GM18867 (cell line): ENCODE measurements at regions not wholly inside any gene's neighbourhood (a gene's known extent, or its start where the extent isn't known, plus 50 kb on each side); places are given as distances from the start of the nearest gene placed in this dataset.

Experiments
- ATAC-seq: cut with Tn5 transposase; IDR thresholded peaks from one replicate; pipeline ENCODE4 v1.9.1; 2021; ENCODE audit warnings: mild to moderate bottlenecking, moderate library complexity; ENCODE audit not compliant: unreplicated experiment

DNA sequence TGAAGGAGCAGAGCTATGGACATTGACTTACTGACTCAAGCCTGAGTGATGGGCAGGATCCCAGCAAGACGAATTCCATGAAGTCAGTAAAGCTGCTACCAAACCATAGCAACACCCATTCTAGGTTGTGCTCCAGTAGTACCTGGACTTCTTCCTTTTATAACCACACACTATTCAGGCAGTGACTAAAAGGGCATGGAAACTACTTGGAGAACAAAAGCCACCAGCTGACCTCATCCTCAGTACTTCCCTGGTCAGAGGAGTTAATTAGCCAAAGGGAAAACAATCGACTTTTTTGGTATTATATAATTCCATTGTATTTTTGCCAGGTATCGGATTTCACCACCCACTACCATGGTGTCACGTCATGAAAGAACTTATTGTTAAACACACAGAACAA is 237.1 kb downstream of the TTC32 start:
- ATAC-seq, result no peak

DNA sequence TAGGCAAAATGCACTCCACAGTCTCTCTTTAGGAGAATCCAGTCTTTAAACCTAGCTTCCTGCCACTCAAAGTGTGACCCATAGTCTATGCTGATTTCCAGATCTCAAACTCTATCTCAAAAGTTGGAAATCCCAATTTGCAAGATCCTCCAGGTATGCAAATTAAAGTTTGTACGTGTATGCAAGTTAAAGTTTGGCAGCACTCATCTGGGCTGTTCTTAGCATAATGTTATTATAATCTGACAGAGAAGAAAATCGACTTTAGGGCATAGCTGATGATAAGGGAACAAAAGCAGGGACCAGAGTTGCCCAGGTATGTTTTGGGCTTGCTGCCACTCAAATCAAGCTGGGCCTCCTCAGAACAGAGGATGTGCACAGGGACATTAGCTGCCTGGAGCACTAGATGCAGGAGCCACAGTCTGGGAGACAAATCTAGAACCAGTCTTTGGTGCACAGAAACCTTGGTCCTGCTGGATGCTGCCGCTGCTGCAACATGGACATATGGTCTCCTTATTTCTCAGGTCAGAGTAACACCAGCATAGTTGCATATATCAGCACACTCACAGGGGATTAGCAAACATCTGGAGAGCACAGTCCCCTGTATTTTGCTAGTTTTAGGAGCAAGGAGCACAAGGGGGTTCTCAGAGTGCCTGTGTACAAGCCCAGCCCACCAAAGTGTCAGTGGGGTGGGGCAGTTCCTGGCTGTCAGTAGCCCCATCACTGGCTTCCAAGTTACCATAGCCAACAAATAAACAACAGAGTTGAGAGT is 242.6 kb downstream of the TTC32 start:
- no peak for ATAC-seq

DNA sequence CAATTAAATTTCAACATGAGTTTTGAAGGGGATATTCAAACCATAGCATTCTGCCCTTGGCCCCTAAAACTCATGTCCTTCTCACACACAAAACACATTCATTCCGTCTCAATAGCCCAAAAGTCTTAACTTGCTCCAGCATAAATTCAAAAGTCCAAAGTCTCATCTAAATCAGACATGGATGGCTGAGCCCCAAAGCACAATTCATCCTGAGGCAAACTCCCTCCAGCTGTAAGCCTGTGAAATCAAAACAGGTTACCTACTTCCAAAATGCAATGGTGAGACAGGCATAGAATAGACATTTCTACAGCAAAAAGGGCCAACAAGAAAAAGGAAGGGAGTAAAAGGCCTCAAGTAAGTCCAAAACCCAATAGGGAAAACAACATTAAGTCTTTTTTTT is 245.8 kb downstream of the TTC32 start:
- ATAC-seq, result no peak

DNA sequence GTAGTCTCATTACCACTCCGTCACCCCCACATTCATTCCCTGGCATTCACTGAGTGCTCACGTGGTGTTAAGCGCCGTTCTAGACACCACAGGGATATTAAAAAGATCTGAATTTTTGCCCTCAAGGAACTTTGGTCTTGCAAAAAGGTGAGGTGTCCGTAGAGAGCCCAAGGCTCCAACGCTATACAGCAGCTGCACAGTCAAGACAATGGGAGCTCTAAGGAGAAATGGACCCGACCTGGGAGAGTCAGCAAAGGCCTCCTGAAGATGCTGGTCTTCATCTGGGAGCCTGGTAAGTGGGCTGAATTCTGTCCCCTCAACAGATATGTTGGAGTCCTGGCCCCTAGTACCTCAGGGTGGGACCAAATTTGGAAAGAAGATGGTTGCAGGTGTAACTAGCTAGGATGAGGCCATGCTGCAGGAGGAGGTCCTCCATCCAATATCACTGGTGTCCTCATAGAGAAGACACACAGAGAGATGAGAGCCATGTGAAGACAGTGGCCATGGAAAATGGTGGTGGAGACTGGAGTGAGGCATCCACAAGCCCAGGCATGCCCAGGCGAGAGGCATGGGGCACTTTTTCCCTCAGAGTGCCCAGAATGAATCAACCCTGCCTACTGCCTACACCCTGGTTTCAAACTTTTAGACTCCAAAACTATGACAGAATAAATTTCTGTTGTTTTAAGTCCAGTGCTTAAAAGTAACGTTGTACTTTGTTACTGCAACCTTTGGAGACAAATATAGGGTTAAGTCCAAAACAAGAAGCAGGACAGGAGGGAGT is 247.3 kb downstream of the TTC32 start:
- no peak for ATAC-seq

DNA sequence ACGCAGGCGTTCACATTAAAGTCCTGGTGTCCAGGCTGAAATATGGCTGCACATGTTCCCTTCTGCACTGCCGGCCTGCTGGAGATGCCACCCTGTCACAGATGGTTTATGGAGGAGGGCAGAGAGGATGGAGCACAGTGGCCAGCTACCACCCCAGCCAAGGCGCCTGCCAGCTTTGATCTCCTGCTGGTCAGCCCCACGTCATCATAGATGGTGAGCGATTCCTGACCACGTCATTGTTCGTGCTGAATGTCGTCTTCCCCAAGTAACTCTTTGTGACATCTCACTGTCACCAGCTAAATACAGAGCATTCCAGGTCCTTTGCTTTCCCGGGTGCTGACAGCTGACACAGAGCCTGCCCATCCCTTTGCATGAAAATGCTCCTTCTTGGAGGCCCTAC is 248.3 kb downstream of the TTC32 start:
- ATAC-seq, result no peak

DNA sequence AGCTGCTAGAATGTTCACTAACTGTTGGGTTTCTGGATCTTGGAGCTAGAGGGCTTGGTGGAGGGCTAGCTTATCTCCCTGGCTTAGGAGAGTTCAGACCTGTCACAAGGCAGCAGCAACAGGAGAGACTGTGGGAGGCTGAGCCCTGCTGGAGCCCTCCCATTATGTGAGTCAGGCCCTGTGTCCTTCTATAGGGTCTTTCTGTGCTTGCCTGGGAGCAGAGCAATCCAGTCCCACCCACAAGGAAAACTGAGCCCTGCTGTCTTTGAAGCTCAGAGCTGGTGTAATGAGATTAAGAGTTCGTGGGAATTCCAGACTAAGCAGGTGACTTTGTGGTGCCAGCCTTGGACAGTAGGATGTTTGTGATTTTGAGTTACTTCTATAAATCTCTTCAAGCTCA is 249.0 kb downstream of the TTC32 start:
- no peak for ATAC-seq

DNA sequence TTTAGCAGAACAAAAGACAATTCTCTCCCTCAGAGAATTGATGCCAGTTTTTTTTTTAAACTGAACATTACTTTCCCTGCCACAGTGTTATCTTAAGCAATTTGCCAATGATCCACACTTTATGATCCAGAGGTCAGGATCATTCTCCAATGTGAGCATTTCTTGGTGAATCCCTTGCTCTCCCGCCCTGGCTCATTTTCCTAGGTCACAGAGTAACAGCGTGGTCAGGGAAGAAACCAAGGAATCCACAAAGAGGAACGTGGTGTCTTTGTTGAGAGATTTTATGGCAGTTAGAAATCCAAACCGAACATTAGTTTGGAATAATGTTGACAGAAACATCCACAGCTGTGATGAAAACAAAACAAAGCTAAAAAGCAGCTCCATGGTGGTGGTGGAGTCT is 250.3 kb downstream of the TTC32 start:
- no peak for ATAC-seq

DNA sequence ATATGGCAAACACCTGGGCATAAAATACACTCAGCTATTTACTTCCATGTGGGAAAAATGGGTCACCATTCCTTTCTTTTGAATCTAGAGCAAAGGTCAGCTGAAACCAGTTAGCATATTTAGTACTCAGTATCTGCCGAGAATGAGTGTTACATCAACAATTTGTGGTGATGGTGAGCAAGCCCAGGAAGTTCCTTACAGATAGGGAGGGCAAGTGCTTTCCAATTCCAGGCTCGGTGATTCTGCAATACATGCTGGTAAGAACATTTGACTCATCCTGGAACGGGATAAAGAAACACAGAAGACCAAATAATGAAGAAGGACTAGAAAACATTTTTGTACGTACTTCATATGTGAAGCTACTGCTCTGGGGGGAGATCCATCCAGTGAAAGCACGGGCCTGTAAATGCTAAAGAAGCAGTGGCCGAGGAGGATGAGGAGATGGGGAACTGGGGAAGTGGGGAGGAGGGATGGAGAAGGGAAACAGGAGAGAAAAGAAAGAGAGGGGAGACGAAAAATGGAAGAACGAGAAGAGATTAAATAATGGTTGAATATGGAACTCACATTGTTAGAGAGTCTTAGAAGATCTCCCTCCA is 251.9 kb downstream of the TTC32 start:
- no peak for ATAC-seq

DNA sequence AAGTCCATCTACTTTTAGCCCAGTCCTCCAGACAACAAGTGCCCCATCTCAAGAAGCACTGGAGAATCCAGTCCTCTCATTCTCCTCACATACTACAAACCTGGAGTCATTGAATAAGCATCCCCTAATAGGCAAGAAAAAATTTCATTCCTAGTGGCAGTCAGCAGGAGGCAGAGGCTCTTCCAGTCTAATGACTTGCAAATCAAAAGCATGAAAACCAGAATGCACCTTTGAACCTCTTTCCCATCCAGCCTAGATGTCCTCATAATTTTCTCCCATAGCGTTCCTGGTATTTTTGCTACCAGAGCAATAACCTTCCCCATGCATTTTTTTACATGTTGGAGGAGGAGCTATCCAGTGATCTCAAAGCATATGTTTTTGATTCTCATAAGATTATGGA is 252.6 kb downstream of the TTC32 start:
- no peak for ATAC-seq

DNA sequence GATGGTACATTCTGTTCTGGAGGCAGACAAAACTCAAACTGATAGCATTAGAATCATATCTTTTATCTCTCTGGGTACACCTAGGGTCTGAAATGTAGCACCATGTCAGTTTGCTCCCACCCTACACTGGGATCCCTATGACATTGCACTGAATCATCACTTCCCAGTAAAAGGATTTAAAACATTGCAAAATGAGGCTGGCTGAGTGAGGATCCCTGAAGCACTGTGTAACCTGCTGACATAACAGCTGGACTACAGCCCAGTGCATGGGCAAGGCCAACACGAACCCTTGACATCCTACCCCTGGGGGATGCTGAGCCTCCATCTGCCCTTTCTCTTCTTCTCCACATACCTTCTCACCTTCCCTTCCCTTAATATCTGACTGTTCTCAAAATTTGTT is 253.2 kb downstream of the TTC32 start:
- ATAC-seq, result no peak

DNA sequence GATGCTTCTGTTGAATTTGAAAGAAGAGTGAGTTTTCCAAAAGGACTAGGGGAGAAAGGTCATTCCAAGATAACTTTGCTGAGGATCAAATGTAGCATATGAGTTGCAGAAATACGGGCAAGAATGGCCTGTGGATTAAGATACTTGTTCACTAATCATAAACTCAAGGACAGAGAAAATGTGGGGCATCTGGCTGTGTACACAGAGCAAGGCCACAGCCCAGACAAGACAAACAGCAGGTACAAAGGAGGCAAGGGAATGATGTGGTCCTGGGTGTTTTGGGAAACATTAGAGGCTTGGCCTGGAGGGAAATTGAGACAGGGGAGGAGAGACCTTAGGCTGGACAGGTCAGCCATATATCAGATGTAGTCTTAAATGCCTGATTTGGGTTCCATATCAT is 254.8 kb downstream of the TTC32 start:
- ATAC-seq, result no peak

DNA sequence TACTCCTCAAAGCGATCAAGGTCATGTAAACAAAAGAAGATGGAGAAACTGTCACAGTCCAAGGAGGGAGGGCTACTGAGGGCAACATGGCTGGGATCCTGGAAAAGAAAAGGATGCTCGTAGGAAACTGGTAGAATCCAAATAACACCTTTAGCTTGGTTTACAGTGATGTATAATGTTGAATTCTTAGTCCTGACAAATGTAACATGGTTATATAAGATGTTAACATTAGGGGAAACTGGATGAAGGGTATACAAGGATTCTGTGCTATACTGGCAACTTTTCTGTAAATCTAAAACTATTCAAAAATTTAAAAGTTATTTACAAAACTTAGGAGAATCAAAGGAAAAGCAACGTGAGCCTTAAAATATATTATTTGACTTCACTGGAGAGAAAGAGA is 257.0 kb downstream of the TTC32 start:
- ATAC-seq, result no peak

DNA sequence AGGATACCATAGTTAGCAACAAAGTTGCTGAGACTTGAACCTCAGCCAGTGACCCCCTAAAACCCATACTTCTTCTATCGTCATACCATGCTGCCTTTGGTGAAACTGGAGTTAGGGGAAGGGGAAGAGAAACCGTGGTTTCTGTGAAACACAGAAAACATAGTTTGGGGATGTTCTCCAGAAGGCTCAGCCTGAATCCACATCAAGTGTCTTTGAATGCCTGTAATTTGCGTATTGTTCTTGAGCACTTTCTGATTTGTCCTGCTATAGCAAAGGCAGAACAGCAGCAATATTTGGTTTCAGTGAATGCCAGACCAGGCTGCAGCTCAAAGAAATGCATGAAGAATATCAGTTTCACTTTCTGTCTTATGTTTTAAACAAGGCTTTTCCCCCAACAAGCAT is 258.7 kb downstream of the TTC32 start:
- peak; percentile 85 for ATAC-seq

DNA sequence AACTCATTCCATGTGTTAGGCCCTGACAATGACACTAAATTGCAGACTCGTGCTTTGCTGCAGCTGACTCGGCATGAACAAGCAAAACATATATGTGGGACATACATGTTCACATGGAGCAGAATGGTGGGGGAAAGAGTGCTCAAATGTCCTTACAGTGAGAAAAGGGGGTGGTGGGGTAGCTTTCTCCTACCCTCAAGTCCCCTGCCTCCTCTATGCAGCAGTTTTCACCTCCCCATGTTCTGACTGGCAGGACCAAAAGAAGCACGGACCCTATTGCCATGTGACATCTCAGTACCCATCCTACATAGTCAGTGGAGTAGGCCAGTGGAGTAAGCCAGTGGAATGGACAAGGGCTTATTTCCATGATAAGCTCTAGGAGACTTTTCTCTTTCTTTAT is 259.3 kb downstream of the TTC32 start:
- ATAC-seq, result no peak

DNA sequence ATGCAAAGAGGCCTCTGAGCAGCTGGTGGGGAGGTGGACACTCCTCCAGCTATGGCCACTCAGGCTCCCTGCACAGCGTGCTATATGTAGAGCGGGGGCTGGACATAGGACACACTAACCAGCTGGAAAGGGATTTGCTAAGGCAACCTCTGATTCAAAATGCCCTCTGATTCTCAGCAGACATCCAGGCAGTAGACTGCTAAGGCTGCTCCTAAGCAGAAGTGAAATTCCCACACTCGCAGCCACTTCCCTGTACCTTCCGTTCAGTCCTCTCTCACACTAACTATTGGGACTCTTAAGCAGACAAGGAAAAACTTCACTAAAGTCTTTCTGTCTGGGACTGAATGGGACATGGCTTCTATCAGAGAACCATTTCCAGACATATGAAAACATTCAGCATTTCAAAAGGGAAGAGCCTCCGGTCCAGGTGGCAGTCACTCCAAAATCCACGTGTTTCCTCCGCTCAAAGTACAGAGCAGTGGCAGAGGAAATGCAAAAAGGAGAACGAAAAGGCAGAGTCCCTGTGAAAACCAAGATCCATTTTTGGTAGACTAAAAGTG is 265.8 kb downstream of the TTC32 start:
- no peak for ATAC-seq

DNA sequence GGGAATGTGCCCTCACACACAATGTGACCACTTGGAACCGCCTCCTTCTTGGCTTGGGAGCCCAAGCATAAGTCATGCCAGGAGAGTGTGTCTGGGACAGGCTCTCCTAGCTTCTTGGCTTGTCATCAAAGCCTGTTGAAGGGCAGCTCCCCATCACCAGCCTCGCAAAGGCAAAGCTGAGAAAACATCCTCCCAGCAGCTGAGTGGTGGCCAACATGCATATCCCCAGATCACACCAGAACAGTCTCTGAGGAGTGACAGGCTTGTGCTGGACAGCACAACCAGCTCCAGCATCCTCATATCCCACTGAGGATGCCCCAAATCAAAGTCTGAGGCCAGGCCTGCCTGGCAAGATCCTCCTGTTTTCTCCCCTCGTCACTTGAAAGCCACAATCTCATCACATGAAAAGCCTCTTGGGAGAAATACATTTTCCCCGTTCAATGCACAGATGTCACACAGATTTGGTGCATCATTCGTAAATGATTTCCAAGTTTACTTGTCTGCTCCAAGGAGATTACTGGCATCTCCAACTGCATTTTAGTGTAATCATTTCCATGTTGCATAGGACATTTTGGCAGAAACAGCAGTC is 269.3 kb downstream of the TTC32 start:
- no peak for ATAC-seq

DNA sequence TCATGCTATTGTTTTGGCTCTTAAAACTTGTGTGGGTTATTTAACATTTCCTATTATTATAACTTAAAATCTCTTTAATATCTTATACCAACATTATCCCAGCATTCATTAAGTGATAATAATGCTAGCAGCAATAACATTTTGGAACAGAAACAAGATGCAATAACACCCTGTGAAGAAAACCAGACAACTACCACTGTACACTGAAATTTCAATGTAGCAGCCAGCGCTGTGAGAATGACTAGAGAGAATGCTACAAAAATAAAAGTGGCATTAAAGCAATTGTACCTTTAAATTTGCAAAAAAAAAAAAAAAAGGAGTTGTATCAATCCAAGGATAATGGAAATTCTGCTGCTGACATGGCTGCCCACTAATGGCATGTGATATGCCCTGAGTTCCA is 269.9 kb downstream of the TTC32 start:
- ATAC-seq, result no peak

DNA sequence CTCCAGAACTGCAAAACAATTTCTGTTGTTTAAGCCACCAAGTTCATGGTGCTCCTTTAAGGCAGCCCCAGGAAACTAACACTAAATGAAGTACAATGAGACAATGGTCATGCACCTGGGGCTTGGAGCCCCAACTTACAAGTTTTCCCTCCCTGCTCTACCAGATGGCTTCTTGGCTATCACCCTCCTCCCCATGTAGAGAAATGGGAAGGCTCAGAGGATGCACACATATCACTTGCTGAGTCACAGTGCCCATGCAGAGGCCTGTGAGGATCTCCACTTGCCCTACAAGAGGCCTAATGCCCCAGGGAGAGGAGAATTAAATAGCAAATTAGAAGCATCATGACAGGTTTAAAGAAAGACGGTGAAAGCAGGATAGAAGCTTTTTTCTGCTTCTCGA is 270.9 kb downstream of the TTC32 start:
- no peak for ATAC-seq

DNA sequence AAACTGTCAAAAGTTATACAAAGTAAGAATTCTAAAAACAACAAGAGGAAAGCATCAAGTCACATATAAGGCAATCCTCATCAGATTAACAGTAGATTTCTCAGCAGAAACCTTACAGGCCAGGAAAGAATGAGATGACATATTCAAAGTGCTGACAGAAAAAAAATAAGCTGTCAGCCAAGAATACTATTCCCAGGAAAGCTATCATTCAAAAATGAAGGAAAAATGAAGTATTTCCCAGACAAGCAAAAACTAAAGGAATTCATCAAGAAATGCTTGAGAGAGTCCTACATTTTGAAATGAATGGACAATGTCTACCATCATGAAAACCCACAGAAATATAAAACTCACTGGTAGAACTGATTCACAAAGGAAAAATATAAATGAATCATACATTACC is 268.9 kb upstream of the OSR1 start:
- no peak for ATAC-seq

DNA sequence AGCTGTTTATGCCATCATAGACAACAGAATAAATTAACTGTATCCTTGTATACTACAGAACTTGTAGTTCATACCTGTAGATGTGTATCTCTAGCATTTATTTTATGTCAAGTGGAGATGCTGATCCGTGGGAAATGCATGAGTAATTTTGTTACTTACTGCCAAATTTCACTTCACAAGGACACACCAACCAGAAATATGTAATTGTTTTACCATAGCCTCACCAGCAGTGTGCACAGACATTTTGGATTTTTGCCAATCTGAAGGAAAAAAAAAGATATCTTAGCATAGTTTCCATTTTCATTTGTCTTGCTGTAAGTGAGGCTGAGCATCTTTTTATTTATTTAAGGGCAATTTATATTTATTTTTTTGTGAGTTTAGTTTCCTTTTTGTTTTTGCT is 265.1 kb upstream of the OSR1 start:
- no peak for ATAC-seq

DNA sequence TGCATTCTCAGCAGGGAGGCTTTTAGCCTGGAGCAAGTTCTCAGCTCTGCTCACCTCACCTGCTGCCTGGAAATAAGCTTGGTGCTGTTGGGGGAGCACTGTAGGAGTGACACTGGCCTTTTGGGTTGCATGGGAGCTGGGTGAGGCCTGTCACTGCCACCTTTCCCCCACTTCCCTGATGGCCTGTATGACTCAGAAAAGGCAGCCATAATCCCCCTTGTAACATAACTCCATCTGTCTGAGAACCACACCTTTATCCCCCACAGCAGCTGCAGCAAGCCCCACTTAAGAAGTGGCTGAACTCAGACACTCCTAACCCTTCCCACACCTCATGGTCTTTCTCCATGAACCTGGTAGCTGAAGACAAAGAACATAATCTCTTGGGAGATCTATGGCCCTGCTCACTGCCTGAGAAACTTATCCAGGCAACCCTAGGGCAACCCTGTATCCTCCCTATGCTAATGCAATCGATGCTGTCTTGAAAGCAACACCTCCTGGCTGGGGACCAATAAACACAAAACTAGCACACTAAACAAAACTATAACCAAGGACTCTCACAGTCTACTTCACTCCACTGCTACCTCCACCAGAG is 258.9 kb upstream of the OSR1 start:
- ATAC-seq, result no peak
